HG03354 (cell line): ENCODE measurements at regions not wholly inside any gene's neighbourhood (a gene's known extent, or its start where the extent isn't known, plus 50 kb on each side); places are given as distances from the start of the nearest gene placed in this dataset.

Experiments used
- ATAC-seq: cut with Tn5 transposase; IDR thresholded peaks from one replicate; pipeline ENCODE4 v1.9.1; 2021; ENCODE audit warnings: mild to moderate bottlenecking; ENCODE audit not compliant: unreplicated experiment, poor library complexity, severe bottlenecking

GRCh38 chr1:181406989-181407388 lies 76.3 kb upstream of the CACNA1E start:
- ATAC-seq: no peak

DNA sequence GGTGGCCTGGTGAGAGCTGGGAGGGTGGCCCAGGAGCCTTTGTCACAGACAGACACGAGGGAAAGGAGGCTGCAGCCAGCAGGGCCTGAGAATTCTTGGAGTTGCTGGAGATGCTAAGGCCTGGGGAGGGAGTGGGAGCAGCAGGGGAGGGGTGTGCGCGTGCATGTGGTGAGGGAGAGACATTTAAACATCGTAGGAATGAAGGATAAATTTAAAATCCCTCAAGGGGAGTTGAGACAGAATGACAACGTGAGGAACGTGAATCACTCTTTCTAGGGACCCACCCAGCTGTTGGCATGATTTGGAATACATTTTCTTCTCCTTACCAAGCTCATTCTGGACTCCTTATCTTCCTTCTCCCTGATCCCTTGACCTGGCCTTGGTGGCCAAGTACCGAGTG lies 73.3 kb upstream of the CACNA1E start:
- no peak for ATAC-seq

GRCh38 chr1:181412746-181413145 lies 70.6 kb upstream of the CACNA1E start:
- ATAC-seq: no peak

DNA sequence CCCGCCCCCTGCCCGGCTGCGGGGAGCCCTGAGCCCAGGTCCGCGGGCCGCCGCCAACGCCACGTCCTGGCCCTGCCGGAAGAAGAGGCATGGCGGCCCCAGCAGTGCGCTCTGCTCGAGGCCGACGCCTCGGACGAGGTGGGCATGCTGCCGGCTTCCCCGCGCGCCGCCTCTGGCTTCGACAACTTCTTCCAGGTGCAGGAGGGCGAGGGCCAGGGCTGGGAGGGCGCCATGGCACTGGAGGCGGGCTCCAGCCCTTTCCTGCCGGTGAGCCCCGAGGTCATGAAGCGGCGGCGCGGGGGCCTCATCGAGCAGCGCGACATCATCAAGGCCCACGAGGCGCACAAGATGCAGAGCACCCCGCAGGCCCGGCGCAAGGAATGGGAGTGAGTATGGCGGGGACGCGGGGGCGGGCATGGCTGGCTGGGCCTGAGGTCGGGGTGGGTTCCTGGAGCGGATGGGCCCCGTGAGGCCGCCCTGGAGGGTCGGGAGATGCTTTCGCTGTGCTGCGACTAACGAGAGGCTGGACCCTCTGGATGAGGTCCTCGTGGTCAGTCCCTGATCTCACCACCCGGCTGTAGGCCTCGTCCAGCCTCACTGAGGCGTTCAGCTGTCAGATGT lies 70.0 kb upstream of the CACNA1E start:
- no peak for ATAC-seq

GRCh38 chr1:181413836-181414235 lies 69.5 kb upstream of the CACNA1E start:
- ATAC-seq: no peak

DNA sequence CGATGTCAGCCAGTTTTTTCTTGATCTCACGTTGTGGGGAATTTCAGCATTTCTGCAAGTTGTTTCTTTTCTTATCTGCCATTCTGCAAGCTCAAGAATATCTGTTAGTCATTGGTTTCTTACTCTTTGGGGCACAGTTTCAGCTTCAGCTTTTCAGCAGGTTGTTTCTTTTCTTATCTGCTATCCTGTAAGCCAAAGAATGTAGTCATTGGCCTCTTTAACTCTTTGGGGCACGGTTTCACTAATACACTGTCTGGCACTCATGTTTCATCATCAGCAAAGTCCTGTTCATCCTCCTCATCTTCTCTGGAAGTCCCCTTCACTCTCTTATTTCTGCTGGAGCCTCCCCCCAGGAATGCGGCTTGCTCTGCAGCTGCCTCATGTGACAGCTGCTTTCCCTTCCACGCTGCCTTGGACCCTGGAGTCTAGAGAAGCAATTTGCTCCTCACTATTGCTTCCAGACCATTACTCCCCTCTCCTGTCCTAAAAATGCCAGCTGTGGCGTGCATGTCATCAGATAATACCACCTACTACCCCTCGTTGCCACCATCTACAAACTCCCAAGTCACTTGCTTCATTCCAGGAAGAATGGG lies 67.0 kb upstream of the CACNA1E start:
- ATAC-seq: no peak

DNA sequence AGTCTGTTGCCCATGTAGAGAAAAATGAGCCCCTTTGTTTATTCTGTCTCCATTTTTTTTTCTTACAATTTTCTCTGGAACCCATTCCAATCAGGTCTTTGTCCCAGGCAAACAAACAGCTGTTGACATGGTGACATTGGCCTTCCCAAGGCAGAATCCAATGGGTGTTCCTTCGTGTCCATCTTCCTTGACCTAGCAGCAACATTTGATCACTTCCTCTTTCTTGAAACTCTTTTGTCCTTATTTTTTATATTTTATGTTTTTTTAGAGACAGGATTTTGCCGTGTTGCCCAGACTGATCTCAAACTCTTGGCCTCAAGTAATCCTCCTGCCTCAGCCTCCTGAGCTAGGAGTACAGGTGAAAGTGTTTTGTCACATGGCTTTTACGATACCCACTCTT lies 65.4 kb upstream of the CACNA1E start:
- ATAC-seq: no peak

- peak; percentile 59 for ATAC-seq
Observed at GRCh38 chr1:181423301-181423918, 59.9 kb upstream of the CACNA1E start.

DNA sequence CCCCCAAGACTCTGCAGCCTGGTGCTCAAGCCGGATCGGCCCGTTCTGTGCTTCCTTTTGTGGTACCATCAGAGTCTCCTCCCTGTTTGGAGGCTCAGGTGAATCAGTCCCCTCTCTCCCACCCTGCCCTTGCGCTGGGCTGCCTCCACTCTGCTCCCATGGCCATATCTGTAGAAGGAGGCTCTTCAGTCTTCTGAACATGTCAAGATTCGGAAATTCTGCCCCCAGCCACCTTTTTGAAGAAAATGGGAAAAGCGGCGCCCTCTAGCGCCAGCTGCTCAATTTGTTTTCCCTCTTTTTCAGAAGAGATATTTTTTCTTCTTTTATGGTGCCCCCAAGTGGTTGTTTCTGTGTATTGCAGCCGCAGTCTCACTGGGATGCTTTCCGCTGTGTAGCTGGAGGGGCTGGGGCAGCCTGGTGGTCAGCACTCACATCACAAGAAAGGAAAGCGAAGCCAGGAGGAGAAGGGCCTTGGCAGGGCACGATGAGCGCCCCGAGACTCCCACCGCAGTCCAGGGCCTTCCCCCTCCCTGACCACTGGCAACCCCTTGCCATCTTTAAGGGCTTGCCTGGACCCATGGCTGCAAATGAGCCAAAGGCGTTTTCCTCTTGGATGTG lies 58.4 kb upstream of the CACNA1E start:
- peak; percentile 51 for ATAC-seq

DNA sequence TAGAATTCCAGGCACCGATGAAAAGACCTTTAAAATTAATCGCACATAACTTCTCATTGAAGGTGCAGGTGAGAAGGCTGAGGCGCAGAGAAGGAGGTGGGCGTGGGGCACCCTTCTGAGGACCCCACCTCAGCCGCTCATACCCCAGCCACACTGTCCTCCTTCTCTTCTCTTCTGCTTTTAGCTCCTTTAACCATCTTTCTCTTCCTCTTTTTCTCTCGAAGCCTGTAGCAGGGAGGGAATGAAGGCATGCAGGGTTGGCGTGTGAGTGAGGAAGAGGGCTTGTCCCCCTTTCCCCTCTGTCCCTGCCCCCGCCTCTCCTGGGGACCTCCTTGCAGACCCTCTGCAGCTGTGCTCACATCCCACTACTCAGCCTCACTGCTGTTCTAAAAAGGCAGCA lies 57.8 kb upstream of the CACNA1E start:
- ATAC-seq: no peak

DNA sequence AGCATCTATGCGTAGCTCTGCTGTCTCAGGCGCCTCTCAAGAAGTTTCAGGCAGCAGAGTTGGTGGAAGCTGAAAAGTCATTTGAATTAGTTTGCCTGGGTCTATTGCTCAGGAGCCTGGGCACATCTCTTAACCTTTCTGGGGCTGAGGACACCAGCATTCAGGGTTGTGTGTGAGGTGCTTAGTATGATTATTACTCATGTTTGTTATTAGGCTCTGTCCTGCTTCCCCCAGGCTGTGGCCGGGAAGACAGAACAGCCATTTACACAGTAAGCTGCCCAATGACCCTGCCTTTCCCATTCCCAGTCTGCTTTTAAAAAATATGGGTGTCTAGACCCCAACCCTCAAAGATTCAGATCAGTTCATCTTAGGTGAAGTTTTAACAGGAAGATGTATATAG lies 53.9 kb upstream of the CACNA1E start:
- ATAC-seq: no peak

DNA sequence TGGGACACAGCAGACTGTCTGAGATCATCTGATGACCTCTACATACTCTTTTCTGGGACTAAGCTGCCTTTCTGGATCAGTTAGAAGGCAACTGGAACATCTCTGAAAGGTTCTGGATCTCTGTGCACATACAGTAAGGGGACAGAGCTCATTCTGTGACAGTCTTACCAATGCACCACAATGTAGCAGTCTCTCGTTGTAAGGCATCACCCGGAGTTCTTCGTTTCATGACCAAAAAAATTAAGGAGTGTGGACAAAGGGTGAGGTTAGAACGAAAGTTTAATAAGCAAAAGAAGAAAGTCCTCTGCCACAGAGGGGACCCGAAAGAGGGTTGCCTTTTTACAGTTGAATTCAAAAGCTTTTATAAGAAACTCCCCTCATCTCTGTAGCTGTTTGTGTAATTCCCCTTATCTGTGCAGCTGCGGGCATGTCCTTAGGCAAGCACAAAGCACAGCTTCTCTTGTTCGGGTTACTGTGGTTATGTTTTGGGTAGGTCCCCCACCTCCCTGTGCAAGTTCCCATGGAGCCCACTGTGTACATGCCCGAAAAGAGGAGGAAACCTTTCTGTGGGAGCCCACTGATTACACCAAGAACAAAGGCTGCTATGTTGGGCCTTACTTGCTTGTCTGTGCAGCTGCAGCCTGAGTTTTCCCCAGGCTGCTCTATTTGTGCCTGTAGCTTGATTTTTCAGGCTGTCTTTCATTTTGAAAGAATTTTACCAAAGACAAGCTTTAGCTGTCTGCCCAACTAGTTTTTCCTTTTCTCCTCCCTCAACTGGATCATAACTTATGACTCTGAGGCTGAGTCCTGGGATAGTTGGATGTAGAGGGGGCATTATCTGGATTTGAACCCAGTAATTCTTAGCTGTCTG lies 53.1 kb upstream of the CACNA1E start:
- ATAC-seq: peak; percentile 77
